ENCODE measurements at regions not wholly inside any gene's neighbourhood (a gene's known extent, or its start where the extent isn't known, plus 50 kb on each side); places are given as distances from the start of the nearest gene placed in this dataset.

GRCh38 chr20:4573564-4574355 is 112.5 kb upstream of the PRNP start:
- no peak for TF ChIP-seq CTCF (conservative IDR thresholded peaks at IDR 0.05; ENCODE audit: control insufficient read depth, insufficient read depth, low read depth, low read length)
- DNase-seq (ENCODE audit: low read depth) = peak; percentile 97
- H3K4me3 ChIP-seq (ENCODE audit: control insufficient read depth, low read depth, low read length) = no peak overlapping the region

GRCh38 chr20:4571759-4572531 is 114.3 kb upstream of the PRNP start:
- H3K4me3 ChIP-seq (ENCODE audit: control insufficient read depth, low read depth, low read length) = no peak overlapping the region
- DNase-seq (ENCODE audit: low read depth) = peak; percentile 45
- no peak for TF ChIP-seq CTCF (conservative IDR thresholded peaks at IDR 0.05; ENCODE audit: control insufficient read depth, insufficient read depth, low read depth, low read length)

GRCh38 chr20:4569865-4570264 is 116.4 kb upstream of the PRNP start:
- no peak for TF ChIP-seq CTCF (conservative IDR thresholded peaks at IDR 0.05; ENCODE audit: control insufficient read depth, insufficient read depth, low read depth, low read length)
- no peak for DNase-seq (ENCODE audit: low read depth)
- H3K4me3 ChIP-seq (ENCODE audit: control insufficient read depth, low read depth, low read length) = no peak overlapping the region

GRCh38 chr20:4569092-4569491 is 117.2 kb upstream of the PRNP start:
- no peak overlapping the region for H3K4me3 ChIP-seq (ENCODE audit: control insufficient read depth, low read depth, low read length)
- DNase-seq (ENCODE audit: low read depth) = no peak
- TF ChIP-seq CTCF (conservative IDR thresholded peaks at IDR 0.05; ENCODE audit: control insufficient read depth, insufficient read depth, low read depth, low read length) = peak; percentile 22

- TF ChIP-seq CTCF (conservative IDR thresholded peaks at IDR 0.05; ENCODE audit: control insufficient read depth, insufficient read depth, low read depth, low read length) = no peak
- no peak overlapping the region for H3K4me3 ChIP-seq (ENCODE audit: control insufficient read depth, low read depth, low read length)
- no peak for DNase-seq (ENCODE audit: low read depth)
These were observed 117.8 kb upstream of the PRNP start for GRCh38 chr20:4568361-4568959.

- DNase-seq (ENCODE audit: low read depth) = no peak
- TF ChIP-seq CTCF (conservative IDR thresholded peaks at IDR 0.05; ENCODE audit: control insufficient read depth, insufficient read depth, low read depth, low read length) = no peak
- H3K4me3 ChIP-seq (ENCODE audit: control insufficient read depth, low read depth, low read length) = no peak overlapping the region
These were observed 119.1 kb upstream of the PRNP start for GRCh38 chr20:4567170-4567569.
